ENCODE measurements at regions not wholly inside any gene's neighbourhood (a gene's known extent, or its start where the extent isn't known, plus 50 kb on each side); places are given as distances from the start of the nearest gene placed in this dataset.

- Histone ChIP-seq H3K36me3 (replicated peaks; ENCODE audit: low read depth, low read length) (no peaks in the 10 kb centered on the region), H3K9me3 (ENCODE audit: insufficient read depth, low read length) (no peaks in the 10 kb centered on the region), H3K4me1 (ENCODE audit: low read length) (no peaks in the 10 kb centered on the region), H3K4me2 (ENCODE audit: low read length) (no peak overlapping the region), H3K79me2 (ENCODE audit: low read length) (no peaks in the 10 kb centered on the region), H2AFZ (ENCODE audit: low read depth, low read length) (no peak overlapping the region), H4K20me1 (ENCODE audit: insufficient read depth, low read length) (no peaks in the 10 kb centered on the region), H3K27me3 (ENCODE audit: low read depth, low read length) (no peaks in the 10 kb centered on the region), H3K9ac (ENCODE audit: low read length) (no peak overlapping the region), H3K4me3 (ENCODE audit: low read length) (no peak overlapping the region), H3K27ac (ENCODE audit: low read length) (no peak overlapping the region)
- TF ChIP-seq CTCF (IDR thresholded peaks at IDR 0.05; ENCODE audit: low read depth, low read length) (no peak), EZH2phosphoT487 (IDR thresholded peaks at IDR 0.05; ENCODE audit: low read depth) (no peak)
These were observed 92.9 kb upstream of the NRSN1 start for GRCh38 chr6:24032896-24033688.

GRCh38 chr6:24043848-24044247 lies 82.2 kb upstream of the NRSN1 start:
- H3K4me2 ChIP-seq (ENCODE audit: low read length): no peak overlapping the region
- no peaks in the 10 kb centered on the region for H3K79me2 ChIP-seq (ENCODE audit: low read length)
- H3K4me3 ChIP-seq (ENCODE audit: low read length): no peak overlapping the region
- H4K20me1 ChIP-seq (ENCODE audit: insufficient read depth, low read length): no peaks in the 10 kb centered on the region
- TF ChIP-seq CTCF (IDR thresholded peaks at IDR 0.05; ENCODE audit: low read depth, low read length): no peak
- TF ChIP-seq EZH2phosphoT487 (IDR thresholded peaks at IDR 0.05; ENCODE audit: low read depth): no peak
- H3K9ac ChIP-seq (ENCODE audit: low read length): no peak overlapping the region
- H3K36me3 ChIP-seq (replicated peaks; ENCODE audit: low read depth, low read length): no peaks in the 10 kb centered on the region
- H3K9me3 ChIP-seq (ENCODE audit: insufficient read depth, low read length): no peaks in the 10 kb centered on the region
- H2AFZ ChIP-seq (ENCODE audit: low read depth, low read length): no peak overlapping the region
- peaks cover 12% of the 10 kb centered on the region for H3K4me1 ChIP-seq (ENCODE audit: low read length)
- no peak overlapping the region for H3K27ac ChIP-seq (ENCODE audit: low read length)
- no peaks in the 10 kb centered on the region for H3K27me3 ChIP-seq (ENCODE audit: low read depth, low read length)

- Histone ChIP-seq H3K4me3 (ENCODE audit: low read length) (no peak overlapping the region), H3K79me2 (ENCODE audit: low read length) (no peaks in the 10 kb centered on the region), H4K20me1 (ENCODE audit: insufficient read depth, low read length) (no peaks in the 10 kb centered on the region), H3K4me1 (ENCODE audit: low read length) (peaks cover 18% of the 10 kb centered on the region), H2AFZ (ENCODE audit: low read depth, low read length) (no peak overlapping the region), H3K36me3 (replicated peaks; ENCODE audit: low read depth, low read length) (no peaks in the 10 kb centered on the region), H3K9ac (ENCODE audit: low read length) (no peak overlapping the region), H3K9me3 (ENCODE audit: insufficient read depth, low read length) (no peaks in the 10 kb centered on the region), H3K27me3 (ENCODE audit: low read depth, low read length) (no peaks in the 10 kb centered on the region), H3K4me2 (ENCODE audit: low read length) (no peak overlapping the region), H3K27ac (ENCODE audit: low read length) (no peak overlapping the region)
- TF ChIP-seq CTCF (IDR thresholded peaks at IDR 0.05; ENCODE audit: low read depth, low read length) (no peak), EZH2phosphoT487 (IDR thresholded peaks at IDR 0.05; ENCODE audit: low read depth) (no peak)
These were observed 73.9 kb upstream of the NRSN1 start for GRCh38 chr6:24051942-24052589.

GRCh38 chr6:24052590-24052961 lies 73.4 kb upstream of the NRSN1 start:
- TF ChIP-seq CTCF (IDR thresholded peaks at IDR 0.05; ENCODE audit: low read depth, low read length): no peak
- no peak for TF ChIP-seq EZH2phosphoT487 (IDR thresholded peaks at IDR 0.05; ENCODE audit: low read depth)
- H3K4me1 ChIP-seq (ENCODE audit: low read length): peaks cover 16% of the 10 kb centered on the region
- H2AFZ ChIP-seq (ENCODE audit: low read depth, low read length): no peak overlapping the region
- H3K4me2 ChIP-seq (ENCODE audit: low read length): no peak overlapping the region
- no peaks in the 10 kb centered on the region for H3K9me3 ChIP-seq (ENCODE audit: insufficient read depth, low read length)
- H3K27me3 ChIP-seq (ENCODE audit: low read depth, low read length): no peaks in the 10 kb centered on the region
- H3K9ac ChIP-seq (ENCODE audit: low read length): no peak overlapping the region
- H3K79me2 ChIP-seq (ENCODE audit: low read length): no peaks in the 10 kb centered on the region
- H3K27ac ChIP-seq (ENCODE audit: low read length): no peak overlapping the region
- no peak overlapping the region for H3K4me3 ChIP-seq (ENCODE audit: low read length)
- no peaks in the 10 kb centered on the region for H3K36me3 ChIP-seq (replicated peaks; ENCODE audit: low read depth, low read length)
- H4K20me1 ChIP-seq (ENCODE audit: insufficient read depth, low read length): no peaks in the 10 kb centered on the region

Measured in OCI-LY3 (cell line).